HepG2 (cell line): ENCODE measurements at regions not wholly inside any gene's neighbourhood (a gene's known extent, or its start where the extent isn't known, plus 50 kb on each side); places are given as distances from the start of the nearest gene placed in this dataset.

Experiments used
- ATAC-seq: fragments of 200-7000 bp; cut with Tn5 transposase; 3 replicates; pipeline ENCODE4 v1.9.1; 2020; ENCODE audit warnings: mild to moderate bottlenecking, moderate library complexity
- BruUV-seq: library from RNA; stranded (reverse); fragments of 400-500 nt; replicated peaks from 2 replicates; lab custom pipeline; 2021; lab: Mats Ljungman, UMichigan
- CTCF ChIA-PET: fragments of 300-600 bp; formaldehyde crosslinking; extraction: SDS; loops from one replicate; lab custom pipeline; 2021; ENCODE audit warnings: low total read pairs, inconsistent platforms, low intra/inter-chr PET ratio; lab: Yijun Ruan, JAX
- POLR2A ChIA-PET: fragments of 350-600 bp; sonication (Branson Sonifier 250); formaldehyde crosslinking; loops from one replicate; lab custom pipeline; 2020; ENCODE audit warnings: antibody characterized with exemption, inconsistent platforms; lab: Yijun Ruan, JAX
- DNase-seq: peaks from one replicate; pipeline ENCODE4 v3.0.0-alpha.2; 2015; ENCODE audit warnings: low spot score
- FAIRE-seq: peaks from 3 replicates; lab custom pipeline; 2011; peaks lifted over from hg19 to GRCh38; lab: Jason Lieb, UNC
- H2AFZ ChIP-seq: one replicate; pipeline ENCODE4 v1.6.1; 2011; ENCODE audit warnings: low read length, inconsistent platforms
- H3K27ac ChIP-seq: fragments of 300-600 bp; 3 replicates; pipeline ENCODE4 v1.8.0; 2011; ENCODE audit warnings: mixed run types, mild to moderate bottlenecking, mixed read lengths, low read length, inconsistent platforms; ENCODE audit not compliant: insufficient read depth; ENCODE audit errors: extremely low read length
- H3K27me3 ChIP-seq, 2 experiments: fragments of 200-600 bp in 1 of 2; 2 replicates in 1 of 2; 3 replicates in 1 of 2; pipeline versions ENCODE4 v1.6.0 to v1.8.0; 2011; ENCODE audit warnings: low read length in 2 of 2, mild to moderate bottlenecking in 2 of 2, moderate library complexity in 2 of 2, inconsistent platforms in 1 of 2; ENCODE audit not compliant: insufficient read depth in 2 of 2, control insufficient read depth in 1 of 2
- H3K36me3 ChIP-seq, 2 experiments: fragments of 200-600 bp in 1 of 2; replicated peaks in 1 of 2; 2 replicates in 1 of 2; 3 replicates in 1 of 2; pipeline versions ENCODE4 v1.5.1 to v1.8.0; 2011; ENCODE audit warnings: low read length in 2 of 2, inconsistent platforms in 1 of 2; ENCODE audit not compliant: insufficient read depth in 2 of 2, control insufficient read depth in 1 of 2
- H3K4me1 ChIP-seq: 2 replicates; pipeline ENCODE4 v1.5.1; 2012; ENCODE audit warnings: low read length, inconsistent platforms; ENCODE audit not compliant: insufficient read depth
- H3K4me2 ChIP-seq: 2 replicates; pipeline ENCODE4 v1.6.0; 2011; ENCODE audit warnings: low read depth, low read length, inconsistent platforms
- H3K4me3 ChIP-seq, 3 experiments: fragments of 200-600 bp in 1 of 3; sonication (generic), shearing (Covaris generic) in 1 of 3; replicated peaks in 1 of 3; 2 replicates each; pipeline ENCODE4 v1.5.1; 2011 to 2016; ENCODE audit warnings: low read length in 3 of 3, inconsistent platforms in 2 of 3, low read depth in 2 of 3, mild to moderate bottlenecking in 2 of 3, control low read depth in 1 of 3, mixed read lengths in 1 of 3; ENCODE audit not compliant: insufficient read depth in 1 of 3
- H3K79me2 ChIP-seq: one replicate; pipeline ENCODE4 v1.6.1; 2011; ENCODE audit warnings: low read length, inconsistent platforms; ENCODE audit not compliant: insufficient read depth
- H3K9ac ChIP-seq: 2 replicates; pipeline ENCODE4 v1.6.0; 2011; ENCODE audit warnings: mild to moderate bottlenecking, low read depth, low read length, inconsistent platforms; ENCODE audit not compliant: insufficient read depth
- H3K9me3 ChIP-seq: 2 replicates; pipeline ENCODE4 v1.5.1; 2012; ENCODE audit warnings: mild to moderate bottlenecking, low read length
- H4K20me1 ChIP-seq: 2 replicates; pipeline ENCODE4 v1.6.0; 2011; ENCODE audit warnings: inconsistent platforms, mild to moderate bottlenecking, low read length, moderate library complexity; ENCODE audit not compliant: insufficient read depth
- NBN ChIP-seq: fragments of 450-650 bp; conservative IDR thresholded peaks from 2 replicates; pipeline ENCODE4 v1.6.1; 2017
- ZBTB40 ChIP-seq, 2 experiments: fragments of 450-650 bp in 1 of 2; sonication (generic) in 1 of 2; formaldehyde crosslinking in 1 of 2; IDR thresholded peaks; 2 replicates each; pipeline versions ENCODE4 v1.6.1 to v1.8.0; 2016 to 2022; ENCODE audit warnings: antibody characterized with exemption in 1 of 2, mild to moderate bottlenecking in 1 of 2, missing genetic modification reagents in 1 of 2
- WGBS: methylation state at CpG from one replicate; pipeline ENCODE4 v1.1.6; 2017; ENCODE audit warnings: low lambda C conversion rate; 5-methylcytosine and 5-hydroxymethylcytosine counted together
- in situ Hi-C: cut with HindIII; loops from 2 replicates; pipeline ENCODE4 v1.10.0; 2017; ENCODE audit warnings: low pct_unique_long_range_greater_than_20kb; ENCODE audit not compliant: extremely low pct_ligation_motif_present
- intact Hi-C: fragments of 100-400 bp; cut with micrococcal nuclease; formaldehyde crosslinking; loops from one replicate; pipeline ENCODE4 v1.10.0; 2022; ENCODE audit not compliant: unreplicated experiment

DNA sequence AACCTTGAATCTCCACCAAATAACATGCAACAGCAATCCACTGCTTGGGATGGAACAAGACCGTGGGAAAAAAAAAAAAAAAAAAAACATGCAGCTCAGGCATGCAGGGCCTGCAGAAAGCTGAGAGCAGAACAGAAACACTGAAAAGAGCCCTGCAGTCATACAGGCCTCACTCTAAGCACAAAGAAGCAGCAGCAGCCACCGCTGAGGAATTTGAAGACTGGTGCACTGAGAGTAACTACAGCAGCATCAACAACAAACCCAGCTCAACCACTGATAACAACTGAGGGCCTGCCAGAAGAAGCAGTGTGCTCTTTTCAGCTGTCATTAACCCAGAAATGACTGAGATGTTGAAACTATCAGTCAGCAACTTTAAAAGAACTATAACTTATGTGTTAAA, 354.7 kb upstream of the TMTC1 start:
- Histone ChIP-seq H3K4me3 (no peak overlapping the region), H2AFZ (no peak overlapping the region), H3K36me3 (no peaks in the 10 kb centered on the region), H3K27me3 (no peaks in the 10 kb centered on the region), H3K9me3 (no peaks in the 10 kb centered on the region), H3K4me2 (no peak overlapping the region), H3K9ac (no peak overlapping the region), H3K4me1 (no peaks in the 10 kb centered on the region), H3K27ac (no peak overlapping the region), H4K20me1 (no peaks in the 10 kb centered on the region), H3K79me2 (no peaks in the 10 kb centered on the region)
- DNase-seq (no peak), FAIRE-seq (no peak), ATAC-seq (no peak)
- intact Hi-C loops = loop anchor here (10.0 kb wide), 1 partner anchor 666 kb away; no protein-coding TSS in a partner anchor
- ChIA-PET CTCF (no interaction called here), POLR2A (no interaction called here)
- TF ChIP-seq NBN (no peak), ZBTB40 (IDR thresholded peaks at IDR 0.05) (no peak), ZBTB40 (CRISPR knock-in tag; IDR thresholded peaks at IDR 0.05) (no peak)
- in situ Hi-C loops = loop anchor here (25.0 kb wide), 1 partner anchor 674 kb away; no protein-coding TSS in a partner anchor
- no TSS peak for BruUV-seq
- WGBS = 13% methylated on average over 2 of the region's 2 CpGs
